PFSK-1 (cell line): ENCODE measurements at regions not wholly inside any gene's neighbourhood (a gene's known extent, or its start where the extent isn't known, plus 50 kb on each side); places are given as distances from the start of the nearest gene placed in this dataset.

ENCODE experiments used
- FOXP2 ChIP-seq: optimal IDR thresholded peaks from 2 replicates; pipeline ENCODE3; 2011; ENCODE audit warnings: borderline replicate concordance, control low read depth, inconsistent platforms; ENCODE audit not compliant: insufficient read depth; ENCODE audit errors: extremely low read length, extremely low read depth
- POLR2AphosphoS5 ChIP-seq: IDR thresholded peaks from 2 replicates; pipeline ENCODE4 v1.6.1; 2012; ENCODE audit warnings: low read depth, mild to moderate bottlenecking, control low read depth, low read length, moderate library complexity
- REST ChIP-seq, 2 experiments: IDR thresholded peaks; 2 replicates each; pipeline versions ENCODE4 v1.6.1 to v1.8.0; 2011 to 2012; ENCODE audit warnings: low read depth in 2 of 2, low read length in 2 of 2, control low read depth in 1 of 2, inconsistent platforms in 1 of 2, mild to moderate bottlenecking in 1 of 2, moderate library complexity in 1 of 2; ENCODE audit not compliant: insufficient read depth in 1 of 2
- SIN3A ChIP-seq: IDR thresholded peaks from 2 replicates; pipeline ENCODE4 v1.6.1; 2012; ENCODE audit warnings: mild to moderate bottlenecking, low read length, moderate library complexity, borderline replicate concordance; ENCODE audit not compliant: insufficient read depth
- TAF1 ChIP-seq: IDR thresholded peaks from 2 replicates; pipeline ENCODE4 v1.6.1; 2012; ENCODE audit warnings: low read length, control low read depth, borderline replicate concordance; ENCODE audit not compliant: insufficient read depth

GRCh38 chr6:26243752-26244151 lies 121.2 kb upstream of the BTN3A2 start:
- TF ChIP-seq POLR2AphosphoS5: no peak
- TF ChIP-seq TAF1: no peak
- no peak for TF ChIP-seq REST (IDR thresholded peaks at IDR 0.05; ENCODE audit: insufficient read depth in 1 of 2, low read depth in 2 of 2, low read length in 2 of 2)
- TF ChIP-seq SIN3A: no peak
- no peak for TF ChIP-seq FOXP2

- TF ChIP-seq SIN3A: no peak
- TF ChIP-seq REST (IDR thresholded peaks at IDR 0.05; ENCODE audit: insufficient read depth in 1 of 2, low read depth in 2 of 2, low read length in 2 of 2): no peak
- no peak for TF ChIP-seq POLR2AphosphoS5
- no peak for TF ChIP-seq TAF1
- TF ChIP-seq FOXP2: no peak
Measured at GRCh38 chr6:26246058-26246457, 118.9 kb upstream of the BTN3A2 start.

GRCh38 chr6:26246553-26246952 lies 118.4 kb upstream of the BTN3A2 start:
- TF ChIP-seq TAF1 (no peak), REST (IDR thresholded peaks at IDR 0.05; ENCODE audit: insufficient read depth in 1 of 2, low read depth in 2 of 2, low read length in 2 of 2) (no peak), POLR2AphosphoS5 (no peak)

- TF ChIP-seq TAF1: no peak
Measured at GRCh38 chr6:26249707-26249956, 115.4 kb upstream of the BTN3A2 start.

- TF ChIP-seq POLR2AphosphoS5 (no peak), FOXP2 (no peak), TAF1 (no peak), SIN3A (no peak), REST (IDR thresholded peaks at IDR 0.05; ENCODE audit: insufficient read depth in 1 of 2, low read depth in 2 of 2, low read length in 2 of 2) (no peak)
Measured at GRCh38 chr6:26249957-26250697, 114.9 kb upstream of the BTN3A2 start.

DNA sequence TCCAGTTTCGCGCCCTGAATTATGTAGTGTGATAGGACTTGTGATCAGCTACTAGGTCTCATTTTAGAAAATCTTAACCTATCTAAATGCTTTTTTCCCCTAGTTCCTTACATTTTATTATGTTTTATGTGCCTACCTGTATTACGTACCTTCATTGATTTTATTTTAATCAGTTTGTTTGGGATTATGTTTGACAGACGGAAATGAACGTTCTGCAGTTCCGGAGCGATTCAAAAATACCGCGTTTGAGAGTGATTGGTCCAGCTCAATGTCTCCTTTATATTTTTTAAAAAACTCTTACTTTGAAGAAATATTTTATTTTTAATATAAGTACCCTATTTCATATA lies 114.3 kb upstream of the BTN3A2 start:
- TF ChIP-seq REST (IDR thresholded peaks at IDR 0.05; ENCODE audit: insufficient read depth in 1 of 2, low read depth in 2 of 2, low read length in 2 of 2): no peak
- TF ChIP-seq FOXP2: no peak
- no peak for TF ChIP-seq SIN3A
- TF ChIP-seq POLR2AphosphoS5: no peak
- no peak for TF ChIP-seq TAF1
